Mesendoderm (in vitro differentiated cells): ENCODE measurements at regions not wholly inside any gene's neighbourhood (a gene's known extent, or its start where the extent isn't known, plus 50 kb on each side); places are given as distances from the start of the nearest gene placed in this dataset.
A peak's percentile ranks its signal among the peaks of the same experiment; 100 is the strongest.

Experiments
- DNase-seq: peaks from one replicate; pipeline ENCODE4 v3.0.0; 2013
- H2AK5ac ChIP-seq: 2 replicates; pipeline ENCODE4 v1.6.1; 2013; ENCODE audit warnings: low read length, inconsistent platforms
- H2BK120ac ChIP-seq: 2 replicates; pipeline ENCODE4 v1.6.1; 2013; ENCODE audit warnings: low read depth, mild to moderate bottlenecking, low read length, moderate library complexity, mixed read lengths
- H2BK15ac ChIP-seq: replicated peaks from 2 replicates; pipeline ENCODE4 v1.6.1; 2013; ENCODE audit warnings: low read depth, mild to moderate bottlenecking, moderate library complexity
- H2BK5ac ChIP-seq: 2 replicates; pipeline ENCODE4 v1.6.1; 2013; ENCODE audit warnings: low read length, inconsistent platforms
- H3K18ac ChIP-seq: 2 replicates; pipeline ENCODE4 v1.6.1; 2013; ENCODE audit warnings: mild to moderate bottlenecking, low read length, mixed read lengths
- H3K23ac ChIP-seq: one replicate; pipeline ENCODE4 v1.6.1; 2013; ENCODE audit warnings: low read length
- H3K27ac ChIP-seq: 2 replicates; pipeline ENCODE4 v1.5.1; 2013; ENCODE audit warnings: low read depth, mild to moderate bottlenecking, inconsistent platforms, low read length, moderate library complexity
- H3K27me3 ChIP-seq: 2 replicates; pipeline ENCODE4 v1.6.1; 2013; ENCODE audit warnings: low read length, control low read depth, mild to moderate bottlenecking, inconsistent platforms; ENCODE audit not compliant: insufficient read depth, poor library complexity
- H3K36me3 ChIP-seq: 2 replicates; pipeline ENCODE4 v1.6.1; 2013; ENCODE audit warnings: low read length, inconsistent platforms; ENCODE audit not compliant: control insufficient read depth, insufficient read depth
- H3K4ac ChIP-seq: one replicate; pipeline ENCODE4 v1.6.1; 2013; ENCODE audit warnings: low read depth, mild to moderate bottlenecking, low read length, moderate library complexity
- H3K4me1 ChIP-seq: 2 replicates; pipeline ENCODE4 v1.6.1; 2013; ENCODE audit warnings: low read depth, low read length, inconsistent platforms; ENCODE audit not compliant: control insufficient read depth
- H3K4me2 ChIP-seq: 2 replicates; pipeline ENCODE4 v1.6.1; 2013; ENCODE audit warnings: low read length
- H3K4me3 ChIP-seq: 2 replicates; pipeline ENCODE4 v1.5.1; 2013; ENCODE audit warnings: mild to moderate bottlenecking, low read length
- H3K56ac ChIP-seq: one replicate; pipeline ENCODE4 v1.6.1; 2013; ENCODE audit warnings: low read length
- H3K79me1 ChIP-seq: 2 replicates; pipeline ENCODE4 v1.6.1; 2013; ENCODE audit warnings: low read length, inconsistent platforms
- H3K79me2 ChIP-seq: 2 replicates; pipeline ENCODE4 v1.6.1; 2013; ENCODE audit warnings: mild to moderate bottlenecking, low read length; ENCODE audit not compliant: control insufficient read depth, insufficient read depth
- H3K9ac ChIP-seq: 2 replicates; pipeline ENCODE4 v1.6.1; 2013; ENCODE audit warnings: low read length, inconsistent platforms
- H4K5ac ChIP-seq: one replicate; pipeline ENCODE4 v1.6.1; 2013; ENCODE audit warnings: low read length
- H4K8ac ChIP-seq: one replicate; pipeline ENCODE4 v1.6.1; 2013; ENCODE audit warnings: low read depth, mild to moderate bottlenecking, control low read depth, low read length, moderate library complexity
- WGBS: extraction: QIAGEN DNeasy Blood & Tissue Kit; methylation state at CpG from one replicate; pipeline ENCODE4 v1.1.7; 2013; ENCODE audit warnings: low lambda C conversion rate, missing lambda C conversion rate; ENCODE audit not compliant: insufficient coverage; ENCODE audit errors: extremely low coverage; 5-methylcytosine and 5-hydroxymethylcytosine counted together

GRCh38 chr4:23533859-23534258, 356.0 kb downstream of the PPARGC1A start:
- no peak overlapping the region for H3K4ac ChIP-seq
- H3K27me3 ChIP-seq, result no peaks in the 10 kb centered on the region
- no peak for DNase-seq
- H4K8ac ChIP-seq, result no peak overlapping the region
- no peaks in the 10 kb centered on the region for H3K79me1 ChIP-seq
- H3K4me3 ChIP-seq, result no peak overlapping the region
- H2BK5ac ChIP-seq, result no peak overlapping the region
- no peak overlapping the region for H3K23ac ChIP-seq
- no peak overlapping the region for H3K56ac ChIP-seq
- no peak overlapping the region for H3K9ac ChIP-seq
- no peak overlapping the region for H2BK120ac ChIP-seq
- no peak overlapping the region for H4K5ac ChIP-seq
- no peaks in the 10 kb centered on the region for H3K36me3 ChIP-seq
- H3K4me2 ChIP-seq, result no peak overlapping the region
- no peak overlapping the region for H2AK5ac ChIP-seq
- H3K4me1 ChIP-seq, result no peaks in the 10 kb centered on the region
- H3K18ac ChIP-seq, result no peak overlapping the region
- no peak overlapping the region for H3K27ac ChIP-seq
- no peak overlapping the region for H2BK15ac ChIP-seq
- WGBS, result no CpG with 5 or more reads among the region's 2 CpGs
- no peaks in the 10 kb centered on the region for H3K79me2 ChIP-seq

- H3K36me3 ChIP-seq, result no peaks in the 10 kb centered on the region
- no peak for DNase-seq
- H4K5ac ChIP-seq, result no peak overlapping the region
- H3K18ac ChIP-seq, result no peak overlapping the region
- H2BK15ac ChIP-seq, result no peak overlapping the region
- no peak overlapping the region for H4K8ac ChIP-seq
- H3K56ac ChIP-seq, result no peak overlapping the region
- H3K23ac ChIP-seq, result no peak overlapping the region
- no peaks in the 10 kb centered on the region for H3K79me1 ChIP-seq
- H3K27me3 ChIP-seq, result no peaks in the 10 kb centered on the region
- H2BK120ac ChIP-seq, result no peak overlapping the region
- no peak overlapping the region for H3K4me2 ChIP-seq
- no peak overlapping the region for H3K27ac ChIP-seq
- no CpG with 5 or more reads among the region's 3 CpGs for WGBS
- no peaks in the 10 kb centered on the region for H3K4me1 ChIP-seq
- H2AK5ac ChIP-seq, result no peak overlapping the region
- H3K4me3 ChIP-seq, result no peak overlapping the region
- no peaks in the 10 kb centered on the region for H3K79me2 ChIP-seq
- no peak overlapping the region for H3K9ac ChIP-seq
- H3K4ac ChIP-seq, result no peak overlapping the region
- no peak overlapping the region for H2BK5ac ChIP-seq
Measured at GRCh38 chr4:23516716-23517115, 373.1 kb downstream of the PPARGC1A start.

DNA sequence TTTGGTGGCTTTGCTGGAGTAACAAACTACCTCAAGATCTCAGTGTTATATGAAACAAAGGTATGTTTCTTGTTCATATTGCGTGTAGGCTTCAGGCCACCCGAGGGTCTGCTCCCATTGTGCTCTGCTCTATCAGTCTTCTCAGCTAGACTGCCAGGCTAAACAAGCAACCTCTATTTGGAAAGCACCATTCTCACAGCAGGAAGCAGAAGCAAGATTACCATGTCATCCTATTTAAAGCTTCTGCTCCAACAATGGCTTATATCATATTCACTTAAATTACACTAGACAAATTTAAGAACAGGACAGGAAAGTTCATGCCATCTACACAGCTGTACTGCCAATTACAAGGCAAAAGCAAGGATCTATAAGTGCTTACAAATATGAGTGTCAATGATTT, 385.8 kb downstream of the PPARGC1A start:
- H3K27ac ChIP-seq, result no peak overlapping the region
- no CpG with 5 or more reads among the region's 2 CpGs for WGBS

GRCh38 chr4:23500894-23501449, 388.9 kb downstream of the PPARGC1A start:
- WGBS, result no CpG with 5 or more reads among the region's 3 CpGs
- Histone ChIP-seq H3K27ac (no peak overlapping the region), H3K36me3 (no peaks in the 10 kb centered on the region), H2BK15ac (no peak overlapping the region), H2BK5ac (no peak overlapping the region), H3K4me2 (no peak overlapping the region), H3K9ac (no peak overlapping the region), H3K4me1 (no peaks in the 10 kb centered on the region), H3K27me3 (no peaks in the 10 kb centered on the region), H4K5ac (no peak overlapping the region), H3K18ac (no peak overlapping the region), H3K23ac (no peak overlapping the region), H2AK5ac (no peak overlapping the region), H3K56ac (no peak overlapping the region), H3K79me1 (no peaks in the 10 kb centered on the region), H3K4ac (no peak overlapping the region), H2BK120ac (no peak overlapping the region), H4K8ac (no peak overlapping the region), H3K4me3 (no peak overlapping the region), H3K79me2 (no peaks in the 10 kb centered on the region)
- DNase-seq, result no peak

More for the DNA sequence above, 385.8 kb downstream of the PPARGC1A start:
- Histone ChIP-seq H2AK5ac (no peak overlapping the region), H3K79me1 (no peaks in the 10 kb centered on the region), H3K23ac (no peak overlapping the region), H3K4me3 (no peak overlapping the region), H3K27me3 (no peaks in the 10 kb centered on the region), H3K36me3 (no peaks in the 10 kb centered on the region), H4K5ac (no peak overlapping the region), H2BK120ac (no peak overlapping the region), H3K4ac (no peak overlapping the region), H2BK15ac (no peak overlapping the region), H3K56ac (no peak overlapping the region), H2BK5ac (no peak overlapping the region), H3K79me2 (no peaks in the 10 kb centered on the region), H3K18ac (no peak overlapping the region), H4K8ac (no peak overlapping the region), H3K9ac (no peak overlapping the region), H3K4me1 (no peaks in the 10 kb centered on the region), H3K4me2 (no peak overlapping the region)
- peak; percentile 15 for DNase-seq

GRCh38 chr4:23485801-23486200, 404.0 kb downstream of the PPARGC1A start:
- no peaks in the 10 kb centered on the region for H3K27me3 ChIP-seq
- no peak overlapping the region for H3K4me3 ChIP-seq
- H3K4ac ChIP-seq, result no peak overlapping the region
- no peak overlapping the region for H4K5ac ChIP-seq
- H3K36me3 ChIP-seq, result no peaks in the 10 kb centered on the region
- H3K79me1 ChIP-seq, result no peaks in the 10 kb centered on the region
- H3K23ac ChIP-seq, result no peak overlapping the region
- no peaks in the 10 kb centered on the region for H3K4me1 ChIP-seq
- H2BK120ac ChIP-seq, result no peak overlapping the region
- no peak overlapping the region for H4K8ac ChIP-seq
- H3K9ac ChIP-seq, result no peak overlapping the region
- no peak overlapping the region for H3K27ac ChIP-seq
- no peak for DNase-seq
- no peak overlapping the region for H3K4me2 ChIP-seq
- H2BK5ac ChIP-seq, result no peak overlapping the region
- no peak overlapping the region for H3K18ac ChIP-seq
- no peak overlapping the region for H2AK5ac ChIP-seq
- no peak overlapping the region for H3K56ac ChIP-seq
- H3K79me2 ChIP-seq, result no peaks in the 10 kb centered on the region
- H2BK15ac ChIP-seq, result no peak overlapping the region

GRCh38 chr4:23484689-23485088, 405.2 kb downstream of the PPARGC1A start:
- H3K27ac ChIP-seq, result no peak overlapping the region

More at GRCh38 chr4:23484689-23485088, 405.2 kb downstream of the PPARGC1A start:
- H3K79me2 ChIP-seq, result no peaks in the 10 kb centered on the region
- peak overlapping the region; percentile 15 for H3K56ac ChIP-seq
- no peak overlapping the region for H3K23ac ChIP-seq
- no peaks in the 10 kb centered on the region for H3K4me1 ChIP-seq
- no peak overlapping the region for H3K4me3 ChIP-seq
- H3K36me3 ChIP-seq, result no peaks in the 10 kb centered on the region
- no peaks in the 10 kb centered on the region for H3K27me3 ChIP-seq
- no peak overlapping the region for H3K18ac ChIP-seq
- no CpG with 5 or more reads among the region's 4 CpGs for WGBS
- H3K79me1 ChIP-seq, result no peaks in the 10 kb centered on the region
- no peak overlapping the region for H3K4me2 ChIP-seq
- H4K8ac ChIP-seq, result no peak overlapping the region
- no peak overlapping the region for H3K9ac ChIP-seq
- H2BK15ac ChIP-seq, result no peak overlapping the region
- no peak overlapping the region for H4K5ac ChIP-seq
- DNase-seq, result peak; percentile 58
- H2BK5ac ChIP-seq, result no peak overlapping the region
- H2AK5ac ChIP-seq, result no peak overlapping the region
- H2BK120ac ChIP-seq, result no peak overlapping the region
- no peak overlapping the region for H3K4ac ChIP-seq
